Spleen (tissue), 7 donors: ENCODE measurements at regions not wholly inside any gene's neighbourhood (a gene's known extent, or its start where the extent isn't known, plus 50 kb on each side); places are given as distances from the start of the nearest gene placed in this dataset.

Experiments used
- CTCF ChIP-seq, 11 experiments: fragments of 200-600 bp in 7 of 11; fragments of 450-650 bp in 4 of 11; sonication (generic) in 4 of 11; IDR thresholded peaks in 8 of 11; conservative IDR thresholded peaks in 3 of 11; 1 replicate in 7 of 11; 2 replicates in 4 of 11; pipeline versions ENCODE4 v1.4.0 to v1.8.0; 2016 to 2021; ENCODE audit warnings: antibody characterized with exemption in 11 of 11, inconsistent platforms in 4 of 11, mild to moderate bottlenecking in 1 of 11
- POLR2A ChIP-seq, 3 donors: fragments of 450-650 bp; IDR thresholded peaks; one replicate each; pipeline ENCODE4 v1.5.1; 2017; ENCODE audit warnings: antibody characterized with exemption in 3 of 3, mild to moderate bottlenecking in 1 of 3
- donor health status: DM: no; HTN: no; CAD: no; lungs with moderate emphysema.
- donor health status: DM: no; HTN: no; CAD: no.
- donor health status: DM: no; HTN: no; CAD: no.

GRCh38 chr5:152995214-152995725 is 495.2 kb upstream of the GRIA1 start:
- TF ChIP-seq CTCF (IDR thresholded peaks at IDR 0.05 in 8 of 11, conservative IDR thresholded peaks at IDR 0.05 in 3 of 11) (no peak), POLR2A (IDR thresholded peaks at IDR 0.05) (no peak)
